Liver (tissue), 3 donors: ENCODE measurements at regions not wholly inside any gene's neighbourhood (a gene's known extent, or its start where the extent isn't known, plus 50 kb on each side); places are given as distances from the start of the nearest gene placed in this dataset.

Experiments used
- CTCF ChIP-seq: fragments of 150-350 bp; IDR thresholded peaks from 2 replicates; pipeline ENCODE4 v1.5.1; 2017; ENCODE audit warnings: improper control_type of control experiment, low read depth, low read length; ENCODE audit not compliant: missing input control
- JUND ChIP-seq, 2 donors: IDR thresholded peaks; 2 replicates each; pipeline ENCODE4 v1.6.1; 2016; ENCODE audit warnings: antibody characterized with exemption in 2 of 2
- REST ChIP-seq: IDR thresholded peaks from 2 replicates; pipeline ENCODE4 v1.6.1; 2016; ENCODE audit warnings: antibody characterized with exemption, mild to moderate bottlenecking
- donor health status: healthy.
- donor health status: healthy.

- no peak for TF ChIP-seq REST
- TF ChIP-seq CTCF: peak; percentile 2
- no peak for TF ChIP-seq JUND (IDR thresholded peaks at IDR 0.05)
These were observed 598.3 kb downstream of the SPRY1 start for GRCh38 chr4:123994917-123995316.
